Suprapubic skin (tissue), 4 donors: ENCODE measurements at regions not wholly inside any gene's neighbourhood (a gene's known extent, or its start where the extent isn't known, plus 50 kb on each side); places are given as distances from the start of the nearest gene placed in this dataset.

Source experiments
- CTCF ChIP-seq, 2 donors: fragments of 200-600 bp in 1 of 2; fragments of 450-650 bp in 1 of 2; sonication (generic) in 1 of 2; IDR thresholded peaks; one replicate each; pipeline ENCODE4 v1.5.1; 2016 to 2019; ENCODE audit warnings: antibody characterized with exemption in 2 of 2, mild to moderate bottlenecking in 1 of 2, moderate library complexity in 1 of 2
- EP300 ChIP-seq: sonication (generic); formaldehyde crosslinking; IDR thresholded peaks from one replicate; pipeline ENCODE4 v1.6.1; 2017; ENCODE audit warnings: antibody characterized with exemption
- POLR2AphosphoS5 ChIP-seq, 3 donors: sonication (generic); formaldehyde crosslinking; IDR thresholded peaks; one replicate each; pipeline ENCODE4 v1.6.1; 2017; ENCODE audit warnings: antibody characterized with exemption in 3 of 3

GRCh38 chr9:6114424-6114823 lies 99.0 kb upstream of the RANBP6 start:
- TF ChIP-seq POLR2AphosphoS5 (IDR thresholded peaks at IDR 0.05) (no peak), EP300 (no peak), CTCF (IDR thresholded peaks at IDR 0.05) (no peak)
